ENCODE measurements at regions not wholly inside any gene's neighbourhood (a gene's known extent, or its start where the extent isn't known, plus 50 kb on each side); places are given as distances from the start of the nearest gene placed in this dataset.

DNA sequence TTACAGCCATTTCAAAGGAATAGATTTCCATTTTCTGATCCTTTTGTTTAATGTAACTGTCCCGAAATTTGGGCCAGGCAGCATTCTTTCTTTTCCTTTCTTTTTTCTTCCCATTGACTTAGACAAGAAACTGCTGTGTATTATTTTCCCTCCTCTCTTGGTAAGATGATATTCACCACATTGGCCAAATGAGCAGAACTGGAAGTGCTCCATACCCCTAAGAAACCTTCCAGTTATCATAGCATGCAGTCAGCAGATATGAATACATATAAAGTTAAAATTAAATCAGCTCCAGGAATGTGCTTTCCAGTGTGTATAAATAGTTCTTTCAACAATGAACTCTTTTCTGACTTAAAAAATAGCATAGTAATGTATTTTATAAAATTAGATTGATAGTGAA is 168.5 kb upstream of the GAS1 start:
- Histone ChIP-seq H3K27me3 (ENCODE audit: control insufficient read depth, insufficient read depth, low read length) (no peaks in the 10 kb centered on the region), H3K27ac (ENCODE audit: low read depth, low read length) (no peak overlapping the region), H3K4me3 (ENCODE audit: low read depth, low read length) (no peak overlapping the region), H3K9me3 (ENCODE audit: control insufficient read depth, insufficient read depth, low read length) (no peaks in the 10 kb centered on the region)
- no peak for DNase-seq (ENCODE audit: low read depth, low spot score)
- TF ChIP-seq, protein P1, sequence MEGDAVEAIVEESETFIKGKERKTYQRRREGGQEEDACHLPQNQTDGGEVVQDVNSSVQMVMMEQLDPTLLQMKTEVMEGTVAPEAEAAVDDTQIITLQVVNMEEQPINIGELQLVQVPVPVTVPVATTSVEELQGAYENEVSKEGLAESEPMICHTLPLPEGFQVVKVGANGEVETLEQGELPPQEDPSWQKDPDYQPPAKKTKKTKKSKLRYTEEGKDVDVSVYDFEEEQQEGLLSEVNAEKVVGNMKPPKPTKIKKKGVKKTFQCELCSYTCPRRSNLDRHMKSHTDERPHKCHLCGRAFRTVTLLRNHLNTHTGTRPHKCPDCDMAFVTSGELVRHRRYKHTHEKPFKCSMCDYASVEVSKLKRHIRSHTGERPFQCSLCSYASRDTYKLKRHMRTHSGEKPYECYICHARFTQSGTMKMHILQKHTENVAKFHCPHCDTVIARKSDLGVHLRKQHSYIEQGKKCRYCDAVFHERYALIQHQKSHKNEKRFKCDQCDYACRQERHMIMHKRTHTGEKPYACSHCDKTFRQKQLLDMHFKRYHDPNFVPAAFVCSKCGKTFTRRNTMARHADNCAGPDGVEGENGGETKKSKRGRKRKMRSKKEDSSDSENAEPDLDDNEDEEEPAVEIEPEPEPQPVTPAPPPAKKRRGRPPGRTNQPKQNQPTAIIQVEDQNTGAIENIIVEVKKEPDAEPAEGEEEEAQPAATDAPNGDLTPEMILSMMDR (IDR thresholded peaks at IDR 0.05; ENCODE audit: low read depth, low read length) = no peak
- ChIA-PET CTCF (no interaction called here), POLR2A (no interaction called here)

DNA sequence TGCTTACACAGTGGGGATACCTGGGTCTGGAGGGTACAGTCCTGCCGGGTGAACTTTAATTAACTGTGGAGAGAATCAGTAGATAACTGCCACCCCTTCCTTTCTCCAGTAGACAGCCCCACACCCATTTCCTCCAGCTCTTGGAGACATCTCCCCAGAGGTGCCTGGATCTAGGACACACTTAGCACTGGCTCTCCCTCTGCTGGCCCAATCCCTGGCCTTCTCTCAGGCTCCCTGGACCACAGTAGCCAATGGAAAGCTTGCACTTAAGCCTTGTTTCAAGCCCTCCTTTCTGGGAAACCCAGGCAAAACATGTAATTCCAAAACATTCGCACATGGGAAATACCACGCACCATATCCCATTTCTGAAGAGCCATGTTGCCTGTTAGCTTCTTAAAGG is 169.2 kb upstream of the GAS1 start:
- Histone ChIP-seq H3K27me3 (ENCODE audit: control insufficient read depth, insufficient read depth, low read length) (no peaks in the 10 kb centered on the region), H3K9me3 (ENCODE audit: control insufficient read depth, insufficient read depth, low read length) (no peaks in the 10 kb centered on the region), H3K27ac (ENCODE audit: low read depth, low read length) (no peak overlapping the region), H3K4me3 (ENCODE audit: low read depth, low read length) (no peak overlapping the region)
- POLR2A ChIA-PET = no interaction called here
- no peak for DNase-seq (ENCODE audit: low read depth, low spot score)
- TF ChIP-seq, protein P1 (IDR thresholded peaks at IDR 0.05; ENCODE audit: low read depth, low read length) = no peak
- CTCF ChIA-PET = interaction anchor here (0.7 kb wide), 1 partner anchor 15 kb away, joined by 3 read pairs; no protein-coding TSS in a partner anchor

DNA sequence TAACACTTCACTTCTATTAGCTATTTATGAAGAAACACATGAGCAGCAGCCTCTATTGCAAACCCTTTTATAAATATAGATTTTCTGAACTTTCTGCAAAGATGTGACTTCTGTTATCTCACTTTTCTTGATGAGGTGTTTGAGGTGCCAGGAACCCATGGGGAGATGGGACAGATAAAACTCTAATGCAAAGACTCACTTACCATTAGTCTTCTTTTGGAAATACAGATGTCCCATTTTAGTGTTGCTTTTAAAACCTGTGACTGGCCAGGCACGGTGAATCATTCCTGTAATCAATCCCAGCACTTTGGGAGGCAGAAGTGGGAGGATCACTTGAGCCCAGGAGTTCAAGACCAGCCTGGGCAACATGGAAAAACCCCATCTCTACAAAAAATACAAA is 171.3 kb upstream of the GAS1 start:
- no peak overlapping the region for H3K4me3 ChIP-seq (ENCODE audit: low read depth, low read length)
- no peak for DNase-seq (ENCODE audit: low read depth, low spot score)
- TF ChIP-seq, protein P1 (IDR thresholded peaks at IDR 0.05; ENCODE audit: low read depth, low read length) = no peak
- no peaks in the 10 kb centered on the region for H3K27me3 ChIP-seq (ENCODE audit: control insufficient read depth, insufficient read depth, low read length)
- POLR2A ChIA-PET = no interaction called here
- no peak overlapping the region for H3K27ac ChIP-seq (ENCODE audit: low read depth, low read length)
- no peaks in the 10 kb centered on the region for H3K9me3 ChIP-seq (ENCODE audit: control insufficient read depth, insufficient read depth, low read length)
- CTCF ChIA-PET = no interaction called here

DNA sequence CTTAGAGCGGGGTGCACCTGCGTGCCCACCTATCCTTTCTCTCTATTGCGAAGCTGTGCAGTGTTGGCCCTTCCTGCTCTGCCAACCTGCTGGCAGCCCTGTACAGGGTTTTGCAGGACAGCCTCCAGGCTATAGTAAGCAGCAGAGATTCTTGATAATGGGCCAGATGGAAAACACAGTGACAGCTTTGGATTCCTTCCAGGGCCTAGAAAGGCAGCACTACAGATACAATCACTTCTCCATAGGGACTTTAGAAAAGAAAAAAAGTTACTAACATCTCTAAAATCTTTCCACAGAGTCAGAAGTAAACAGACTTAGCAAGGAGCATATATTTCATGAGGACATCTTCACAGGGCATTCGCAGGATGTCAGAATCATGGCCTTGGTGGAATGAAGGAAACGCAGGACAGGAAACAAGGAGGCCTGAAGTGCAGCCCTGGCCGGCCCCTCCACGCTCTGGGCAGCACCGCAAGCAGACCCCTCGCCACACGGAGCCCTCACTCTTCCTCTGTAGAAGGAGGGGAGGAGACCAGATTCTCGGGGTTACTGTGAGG is 172.1 kb upstream of the GAS1 start:
- H3K4me3 ChIP-seq (ENCODE audit: low read depth, low read length) = no peak overlapping the region
- H3K9me3 ChIP-seq (ENCODE audit: control insufficient read depth, insufficient read depth, low read length) = no peaks in the 10 kb centered on the region
- ChIA-PET CTCF (no interaction called here), POLR2A (no interaction called here)
- peak; percentile 20 for DNase-seq (ENCODE audit: low read depth, low spot score)
- TF ChIP-seq, protein P1 (IDR thresholded peaks at IDR 0.05; ENCODE audit: low read depth, low read length) = no peak
- H3K27me3 ChIP-seq (ENCODE audit: control insufficient read depth, insufficient read depth, low read length) = no peaks in the 10 kb centered on the region
- no peak overlapping the region for H3K27ac ChIP-seq (ENCODE audit: low read depth, low read length)

DNA sequence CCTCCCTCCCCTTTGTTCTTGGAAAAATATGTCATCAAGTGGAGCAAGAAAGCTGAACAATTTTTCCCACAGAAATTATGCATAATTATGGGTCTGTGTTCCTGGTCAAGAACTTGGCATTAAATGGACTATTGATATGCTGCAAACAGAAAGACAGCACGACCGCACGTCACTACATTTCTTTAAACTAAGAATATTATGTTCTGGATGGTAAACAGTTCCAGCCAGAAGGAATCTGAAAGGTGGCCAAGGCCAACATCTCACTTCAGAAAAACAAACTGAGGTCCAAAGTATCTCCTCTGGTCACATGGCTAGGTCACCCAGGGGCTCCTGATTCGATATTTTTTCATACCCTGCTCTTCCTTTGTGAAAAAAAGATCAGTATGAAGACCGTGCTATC is 173.3 kb upstream of the GAS1 start:
- no peak for DNase-seq (ENCODE audit: low read depth, low spot score)
- CTCF ChIA-PET = no interaction called here

More for the DNA sequence above, 173.3 kb upstream of the GAS1 start:
- Histone ChIP-seq H3K27me3 (ENCODE audit: control insufficient read depth, insufficient read depth, low read length) (no peaks in the 10 kb centered on the region), H3K9me3 (ENCODE audit: control insufficient read depth, insufficient read depth, low read length) (no peaks in the 10 kb centered on the region), H3K4me3 (ENCODE audit: low read depth, low read length) (no peak overlapping the region), H3K27ac (ENCODE audit: low read depth, low read length) (no peak overlapping the region)
- TF ChIP-seq, protein P1 (IDR thresholded peaks at IDR 0.05; ENCODE audit: low read depth, low read length) = no peak
- POLR2A ChIA-PET = no interaction called here
